ENCODE measurements at regions not wholly inside any gene's neighbourhood (a gene's known extent, or its start where the extent isn't known, plus 50 kb on each side); places are given as distances from the start of the nearest gene placed in this dataset.
A peak's percentile ranks its signal among the peaks of the same experiment; 100 is the strongest.

DNA sequence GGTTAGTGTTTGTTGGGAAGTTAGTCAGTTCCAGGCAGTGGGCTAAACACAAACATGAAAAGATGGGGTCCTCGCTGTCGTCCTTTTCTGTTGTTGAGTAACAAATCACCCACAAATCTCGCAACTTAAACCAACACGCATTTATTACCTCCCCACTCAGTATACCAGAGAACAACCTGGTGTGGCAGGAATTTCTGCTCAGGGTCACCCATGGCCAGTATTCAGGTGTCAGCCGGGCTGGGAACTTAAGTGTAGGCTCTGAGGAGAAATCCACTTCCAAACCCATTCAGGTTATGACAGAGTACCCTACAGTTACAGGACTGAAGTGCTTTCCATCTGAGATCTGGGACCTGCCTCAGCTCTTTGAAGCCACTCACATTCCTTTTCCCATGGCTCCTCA lies 73.6 kb upstream of the SP4 start:
- Histone ChIP-seq H3F3A (ENCODE audit: low read depth) (peaks cover 12% of the 10 kb centered on the region), H3K79me2 (ENCODE audit: insufficient read depth, low read length) (no peaks in the 10 kb centered on the region), H3K36me3 (ENCODE audit: insufficient read depth, low read length) (no peaks in the 10 kb centered on the region), H4K20me1 (ENCODE audit: insufficient read depth, low read length, poor library complexity, severe bottlenecking) (no peaks in the 10 kb centered on the region), H3K4me1 (ENCODE audit: insufficient read depth, low read length, poor library complexity, severe bottlenecking) (peaks cover 55% of the 10 kb centered on the region), H3K4me3 (ENCODE audit: low read length, poor library complexity, severe bottlenecking) (no peak overlapping the region), H3K9me3 (ENCODE audit: insufficient read depth, low read depth, low read length) (no peaks in the 10 kb centered on the region), H2AFZ (ENCODE audit: low read length) (no peak overlapping the region), H3K27me3 (ENCODE audit: insufficient read depth, low read length, poor library complexity, severe bottlenecking) (no peaks in the 10 kb centered on the region), H3K9me2 (replicated peaks; ENCODE audit: low read depth, low read length) (no peaks in the 10 kb centered on the region), H3K4me2 (ENCODE audit: low read depth, low read length, poor library complexity, severe bottlenecking) (no peak overlapping the region), H3K9ac (ENCODE audit: low read depth, low read length, poor library complexity, severe bottlenecking) (no peak overlapping the region)
- TF ChIP-seq, protein P1, sequence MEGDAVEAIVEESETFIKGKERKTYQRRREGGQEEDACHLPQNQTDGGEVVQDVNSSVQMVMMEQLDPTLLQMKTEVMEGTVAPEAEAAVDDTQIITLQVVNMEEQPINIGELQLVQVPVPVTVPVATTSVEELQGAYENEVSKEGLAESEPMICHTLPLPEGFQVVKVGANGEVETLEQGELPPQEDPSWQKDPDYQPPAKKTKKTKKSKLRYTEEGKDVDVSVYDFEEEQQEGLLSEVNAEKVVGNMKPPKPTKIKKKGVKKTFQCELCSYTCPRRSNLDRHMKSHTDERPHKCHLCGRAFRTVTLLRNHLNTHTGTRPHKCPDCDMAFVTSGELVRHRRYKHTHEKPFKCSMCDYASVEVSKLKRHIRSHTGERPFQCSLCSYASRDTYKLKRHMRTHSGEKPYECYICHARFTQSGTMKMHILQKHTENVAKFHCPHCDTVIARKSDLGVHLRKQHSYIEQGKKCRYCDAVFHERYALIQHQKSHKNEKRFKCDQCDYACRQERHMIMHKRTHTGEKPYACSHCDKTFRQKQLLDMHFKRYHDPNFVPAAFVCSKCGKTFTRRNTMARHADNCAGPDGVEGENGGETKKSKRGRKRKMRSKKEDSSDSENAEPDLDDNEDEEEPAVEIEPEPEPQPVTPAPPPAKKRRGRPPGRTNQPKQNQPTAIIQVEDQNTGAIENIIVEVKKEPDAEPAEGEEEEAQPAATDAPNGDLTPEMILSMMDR (conservative IDR thresholded peaks at IDR 0.05; ENCODE audit: low read length), result no peak
- no peak for TF ChIP-seq EZH2phosphoT487 (IDR thresholded peaks at IDR 0.05; ENCODE audit: borderline replicate concordance)

DNA sequence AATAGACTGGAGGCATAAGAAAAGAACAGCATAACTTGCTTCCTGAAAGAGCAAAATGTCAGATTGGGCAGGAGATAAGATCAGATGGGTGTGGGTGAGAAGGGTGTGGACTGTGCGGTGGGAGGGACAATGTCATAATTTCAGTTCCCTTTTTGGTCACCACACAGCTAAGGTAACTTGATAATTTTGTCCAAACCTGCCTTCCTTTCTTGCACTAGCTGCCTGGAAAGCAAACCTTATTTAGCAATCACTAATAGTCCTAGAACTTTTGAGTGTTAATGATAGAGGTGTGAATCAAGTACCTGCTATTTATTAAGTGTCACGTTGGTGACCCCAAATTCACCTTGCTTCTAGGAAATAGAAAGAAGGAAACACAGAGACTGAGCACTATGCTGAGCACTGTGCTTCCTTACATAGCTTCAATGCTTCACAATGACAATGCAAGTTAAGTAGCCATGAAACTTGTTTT lies 72.4 kb upstream of the SP4 start:
- no peaks in the 10 kb centered on the region for H3K9me3 ChIP-seq (ENCODE audit: insufficient read depth, low read depth, low read length)
- peak overlapping the region; percentile 71 for H3K4me2 ChIP-seq (ENCODE audit: low read depth, low read length, poor library complexity, severe bottlenecking)
- H3K79me2 ChIP-seq (ENCODE audit: insufficient read depth, low read length), result no peaks in the 10 kb centered on the region
- H4K20me1 ChIP-seq (ENCODE audit: insufficient read depth, low read length, poor library complexity, severe bottlenecking), result no peaks in the 10 kb centered on the region
- H3K36me3 ChIP-seq (ENCODE audit: insufficient read depth, low read length), result no peaks in the 10 kb centered on the region
- no peaks in the 10 kb centered on the region for H3K27me3 ChIP-seq (ENCODE audit: insufficient read depth, low read length, poor library complexity, severe bottlenecking)
- TF ChIP-seq EZH2phosphoT487 (IDR thresholded peaks at IDR 0.05; ENCODE audit: borderline replicate concordance), result no peak
- TF ChIP-seq, protein P1 (conservative IDR thresholded peaks at IDR 0.05; ENCODE audit: low read length), result no peak
- H2AFZ ChIP-seq (ENCODE audit: low read length), result no peak overlapping the region
- H3K4me1 ChIP-seq (ENCODE audit: insufficient read depth, low read length, poor library complexity, severe bottlenecking), result peaks cover 66% of the 10 kb centered on the region
- peak overlapping the region; percentile 64 for H3K4me3 ChIP-seq (ENCODE audit: low read length, poor library complexity, severe bottlenecking)
- peaks cover 12% of the 10 kb centered on the region for H3F3A ChIP-seq (ENCODE audit: low read depth)
- H3K9ac ChIP-seq (ENCODE audit: low read depth, low read length, poor library complexity, severe bottlenecking), result no peak overlapping the region
- H3K9me2 ChIP-seq (replicated peaks; ENCODE audit: low read depth, low read length), result no peaks in the 10 kb centered on the region

DNA sequence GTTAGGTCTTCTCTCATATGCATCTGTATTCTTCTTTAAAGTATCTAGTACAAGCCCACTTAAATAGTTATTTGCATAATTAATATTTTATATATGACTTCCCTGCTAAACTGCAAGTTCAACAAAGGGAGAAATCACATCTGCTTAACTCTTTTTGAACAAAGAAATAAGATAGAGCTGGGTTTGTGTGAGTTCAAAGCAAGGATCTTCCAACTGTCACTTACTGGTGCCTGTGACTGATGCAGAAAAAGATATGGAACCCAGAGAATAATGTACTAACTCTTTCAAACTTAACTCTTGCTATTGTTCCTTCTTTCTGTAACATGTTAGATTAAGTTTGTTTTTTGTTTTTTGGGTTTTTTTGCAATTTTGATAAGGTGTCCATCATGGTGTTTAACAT lies 71.3 kb upstream of the SP4 start:
- Histone ChIP-seq H3K9ac (ENCODE audit: low read depth, low read length, poor library complexity, severe bottlenecking) (no peak overlapping the region), H4K20me1 (ENCODE audit: insufficient read depth, low read length, poor library complexity, severe bottlenecking) (no peaks in the 10 kb centered on the region), H3K27me3 (ENCODE audit: insufficient read depth, low read length, poor library complexity, severe bottlenecking) (no peaks in the 10 kb centered on the region), H3K9me2 (replicated peaks; ENCODE audit: low read depth, low read length) (no peaks in the 10 kb centered on the region), H2AFZ (ENCODE audit: low read length) (no peak overlapping the region), H3K79me2 (ENCODE audit: insufficient read depth, low read length) (no peaks in the 10 kb centered on the region), H3F3A (ENCODE audit: low read depth) (peaks cover 18% of the 10 kb centered on the region), H3K36me3 (ENCODE audit: insufficient read depth, low read length) (no peaks in the 10 kb centered on the region), H3K4me3 (ENCODE audit: low read length, poor library complexity, severe bottlenecking) (no peak overlapping the region), H3K4me2 (ENCODE audit: low read depth, low read length, poor library complexity, severe bottlenecking) (peak overlapping the region; percentile 71), H3K4me1 (ENCODE audit: insufficient read depth, low read length, poor library complexity, severe bottlenecking) (peaks cover 76% of the 10 kb centered on the region), H3K9me3 (ENCODE audit: insufficient read depth, low read depth, low read length) (no peaks in the 10 kb centered on the region)
- TF ChIP-seq EZH2phosphoT487 (IDR thresholded peaks at IDR 0.05; ENCODE audit: borderline replicate concordance), result no peak
- TF ChIP-seq, protein P1 (conservative IDR thresholded peaks at IDR 0.05; ENCODE audit: low read length), result no peak
